Mammary epithelial cell (primary cell): ENCODE measurements at regions not wholly inside any gene's neighbourhood (a gene's known extent, or its start where the extent isn't known, plus 50 kb on each side); places are given as distances from the start of the nearest gene placed in this dataset.

ENCODE experiments used
- EZH2 ChIP-seq: IDR thresholded peaks from 2 replicates; pipeline ENCODE4 v1.6.1; 2012; ENCODE audit warnings: low read length, inconsistent platforms, borderline replicate concordance
- TF ChIP-seq, protein P1 (sequence below), 2 donors: IDR thresholded peaks in 1 of 2; conservative IDR thresholded peaks in 1 of 2; 2 replicates each; pipeline ENCODE4 v1.5.1; 2011 to 2012; ENCODE audit warnings: inconsistent platforms in 2 of 2, low read length in 2 of 2, mild to moderate bottlenecking in 2 of 2, control low read depth in 1 of 2, low read depth in 1 of 2; ENCODE audit not compliant: insufficient read depth in 1 of 2; ENCODE audit errors: extremely low read depth in 1 of 2

GRCh38 chr17:34156401-34156740 lies 98.7 kb upstream of the CCL2 start:
- TF ChIP-seq EZH2 = no peak
- TF ChIP-seq, protein P1, sequence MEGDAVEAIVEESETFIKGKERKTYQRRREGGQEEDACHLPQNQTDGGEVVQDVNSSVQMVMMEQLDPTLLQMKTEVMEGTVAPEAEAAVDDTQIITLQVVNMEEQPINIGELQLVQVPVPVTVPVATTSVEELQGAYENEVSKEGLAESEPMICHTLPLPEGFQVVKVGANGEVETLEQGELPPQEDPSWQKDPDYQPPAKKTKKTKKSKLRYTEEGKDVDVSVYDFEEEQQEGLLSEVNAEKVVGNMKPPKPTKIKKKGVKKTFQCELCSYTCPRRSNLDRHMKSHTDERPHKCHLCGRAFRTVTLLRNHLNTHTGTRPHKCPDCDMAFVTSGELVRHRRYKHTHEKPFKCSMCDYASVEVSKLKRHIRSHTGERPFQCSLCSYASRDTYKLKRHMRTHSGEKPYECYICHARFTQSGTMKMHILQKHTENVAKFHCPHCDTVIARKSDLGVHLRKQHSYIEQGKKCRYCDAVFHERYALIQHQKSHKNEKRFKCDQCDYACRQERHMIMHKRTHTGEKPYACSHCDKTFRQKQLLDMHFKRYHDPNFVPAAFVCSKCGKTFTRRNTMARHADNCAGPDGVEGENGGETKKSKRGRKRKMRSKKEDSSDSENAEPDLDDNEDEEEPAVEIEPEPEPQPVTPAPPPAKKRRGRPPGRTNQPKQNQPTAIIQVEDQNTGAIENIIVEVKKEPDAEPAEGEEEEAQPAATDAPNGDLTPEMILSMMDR (conservative IDR thresholded peaks at IDR 0.05 in 1 of 2, IDR thresholded peaks at IDR 0.05 in 1 of 2; ENCODE audit: extremely low read depth in 1 of 2, insufficient read depth in 1 of 2, low read depth in 1 of 2, low read length in 2 of 2) = no peak
